OCI-LY7 (cell line): ENCODE measurements at regions not wholly inside any gene's neighbourhood (a gene's known extent, or its start where the extent isn't known, plus 50 kb on each side); places are given as distances from the start of the nearest gene placed in this dataset.

Source experiments
- EZH2phosphoT487 ChIP-seq: fragments of 200-600 bp; sonication (generic); IDR thresholded peaks from 2 replicates; pipeline ENCODE4 v1.6.1; 2018; ENCODE audit warnings: low read depth, borderline replicate concordance, mild to moderate bottlenecking, mixed run types, antibody characterized with exemption, low read length, moderate library complexity, mixed read lengths
- TF ChIP-seq, protein P1 (sequence below): fragments of 200-600 bp; sonication (generic); conservative IDR thresholded peaks from 2 replicates; pipeline ENCODE4 v1.5.1; 2014; ENCODE audit warnings: mild to moderate bottlenecking, antibody characterized with exemption, low read length, moderate library complexity, mixed read lengths

DNA sequence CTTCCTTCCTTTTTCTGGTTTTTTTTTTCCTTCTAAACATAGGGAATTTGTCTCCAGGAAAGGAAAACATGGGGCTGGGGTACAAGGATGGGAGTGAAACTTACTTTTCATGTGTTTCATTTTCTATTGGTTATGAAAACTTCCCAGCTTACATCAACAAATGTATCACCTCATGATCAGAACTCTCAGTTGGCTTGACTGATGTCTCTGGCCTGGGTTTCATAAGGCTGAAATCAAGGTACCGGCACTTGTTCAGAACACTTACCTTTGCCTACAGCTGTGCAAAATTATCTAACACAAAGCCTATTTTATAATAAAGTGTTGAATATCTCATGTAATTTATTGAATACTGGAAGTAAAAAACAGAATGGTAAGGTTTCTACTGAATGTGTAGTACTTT, 91.8 kb upstream of the STT3B start:
- TF ChIP-seq, protein P1, sequence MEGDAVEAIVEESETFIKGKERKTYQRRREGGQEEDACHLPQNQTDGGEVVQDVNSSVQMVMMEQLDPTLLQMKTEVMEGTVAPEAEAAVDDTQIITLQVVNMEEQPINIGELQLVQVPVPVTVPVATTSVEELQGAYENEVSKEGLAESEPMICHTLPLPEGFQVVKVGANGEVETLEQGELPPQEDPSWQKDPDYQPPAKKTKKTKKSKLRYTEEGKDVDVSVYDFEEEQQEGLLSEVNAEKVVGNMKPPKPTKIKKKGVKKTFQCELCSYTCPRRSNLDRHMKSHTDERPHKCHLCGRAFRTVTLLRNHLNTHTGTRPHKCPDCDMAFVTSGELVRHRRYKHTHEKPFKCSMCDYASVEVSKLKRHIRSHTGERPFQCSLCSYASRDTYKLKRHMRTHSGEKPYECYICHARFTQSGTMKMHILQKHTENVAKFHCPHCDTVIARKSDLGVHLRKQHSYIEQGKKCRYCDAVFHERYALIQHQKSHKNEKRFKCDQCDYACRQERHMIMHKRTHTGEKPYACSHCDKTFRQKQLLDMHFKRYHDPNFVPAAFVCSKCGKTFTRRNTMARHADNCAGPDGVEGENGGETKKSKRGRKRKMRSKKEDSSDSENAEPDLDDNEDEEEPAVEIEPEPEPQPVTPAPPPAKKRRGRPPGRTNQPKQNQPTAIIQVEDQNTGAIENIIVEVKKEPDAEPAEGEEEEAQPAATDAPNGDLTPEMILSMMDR, result no peak
- no peak for TF ChIP-seq EZH2phosphoT487
